ENCODE measurements at regions not wholly inside any gene's neighbourhood (a gene's known extent, or its start where the extent isn't known, plus 50 kb on each side); places are given as distances from the start of the nearest gene placed in this dataset.

DNA sequence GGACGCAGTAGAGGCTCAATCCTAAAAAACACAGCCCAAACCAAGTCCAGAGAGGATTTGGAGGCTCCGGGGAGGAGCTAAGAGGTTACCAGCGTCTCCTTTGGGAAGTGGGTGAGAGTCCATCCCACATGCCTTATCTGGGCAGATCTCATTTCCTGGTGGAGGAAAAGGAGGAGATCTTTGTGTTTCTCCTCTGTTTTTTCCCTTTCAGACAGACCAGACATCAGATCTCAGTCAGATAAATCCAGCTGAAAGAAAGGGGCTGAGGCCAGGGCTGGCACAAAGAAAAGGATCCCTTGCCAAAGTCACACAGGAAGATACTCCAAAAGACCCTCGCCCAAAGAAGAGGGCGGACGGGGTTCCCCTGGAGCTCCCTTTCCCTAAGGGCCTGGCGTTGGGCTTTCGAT lies 58.3 kb upstream of the COMTD1 start:
- no peak for TF ChIP-seq CTCF (IDR thresholded peaks at IDR 0.05)
- H3K4me2 ChIP-seq (ENCODE audit: low read length), result peak overlapping the region; percentile 84

DNA sequence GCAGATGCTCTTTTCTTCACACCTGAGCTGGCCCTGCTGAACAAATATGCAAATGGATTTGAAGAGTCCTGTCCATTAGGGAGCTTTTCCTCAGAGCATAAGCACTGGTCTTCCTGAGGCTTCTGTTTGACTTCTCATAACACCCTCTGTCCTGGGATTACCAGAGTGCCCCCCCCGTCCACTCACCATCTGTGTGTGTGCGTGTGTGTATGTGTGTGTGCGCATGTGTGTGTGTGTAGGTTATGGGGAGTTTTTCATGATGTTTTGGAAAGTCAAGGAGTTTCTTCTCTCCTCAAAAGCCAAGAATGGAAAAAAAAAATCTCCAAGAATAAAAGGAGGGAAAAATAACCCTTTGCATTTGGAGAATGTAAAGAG lies 57.7 kb upstream of the COMTD1 start:
- H3K9ac ChIP-seq, result no peak overlapping the region
- no peak for TF ChIP-seq CTCF (IDR thresholded peaks at IDR 0.05)
- H3K27ac ChIP-seq, result peak overlapping the region; percentile 77
- no peaks in the 10 kb centered on the region for H3K36me3 ChIP-seq (ENCODE audit: control insufficient read depth, insufficient read depth, low read length)
- H2AFZ ChIP-seq, result no peak overlapping the region
- no peaks in the 10 kb centered on the region for H3K9me3 ChIP-seq (ENCODE audit: control insufficient read depth, low read length)
- no peak overlapping the region for H3K4me3 ChIP-seq (ENCODE audit: low read depth, low read length)
- peak overlapping the region; percentile 84 for H3K4me2 ChIP-seq (ENCODE audit: low read length)
- H3K79me2 ChIP-seq, result no peaks in the 10 kb centered on the region
- peaks cover 29% of the 10 kb centered on the region for H3K4me1 ChIP-seq
- no peaks in the 10 kb centered on the region for H3K27me3 ChIP-seq (ENCODE audit: control insufficient read depth, insufficient read depth, low read length)

More for the DNA sequence above, 58.3 kb upstream of the COMTD1 start:
- no peak overlapping the region for H3K9ac ChIP-seq
- peaks cover 29% of the 10 kb centered on the region for H3K4me1 ChIP-seq
- peak overlapping the region; percentile 77 for H3K27ac ChIP-seq
- H3K9me3 ChIP-seq (ENCODE audit: control insufficient read depth, low read length), result no peaks in the 10 kb centered on the region
- no peaks in the 10 kb centered on the region for H3K79me2 ChIP-seq
- peak overlapping the region; percentile 97 for H2AFZ ChIP-seq
- H3K27me3 ChIP-seq (ENCODE audit: control insufficient read depth, insufficient read depth, low read length), result no peaks in the 10 kb centered on the region
- H3K4me3 ChIP-seq (ENCODE audit: low read depth, low read length), result peak overlapping the region; percentile 58
- no peaks in the 10 kb centered on the region for H3K36me3 ChIP-seq (ENCODE audit: control insufficient read depth, insufficient read depth, low read length)

DNA sequence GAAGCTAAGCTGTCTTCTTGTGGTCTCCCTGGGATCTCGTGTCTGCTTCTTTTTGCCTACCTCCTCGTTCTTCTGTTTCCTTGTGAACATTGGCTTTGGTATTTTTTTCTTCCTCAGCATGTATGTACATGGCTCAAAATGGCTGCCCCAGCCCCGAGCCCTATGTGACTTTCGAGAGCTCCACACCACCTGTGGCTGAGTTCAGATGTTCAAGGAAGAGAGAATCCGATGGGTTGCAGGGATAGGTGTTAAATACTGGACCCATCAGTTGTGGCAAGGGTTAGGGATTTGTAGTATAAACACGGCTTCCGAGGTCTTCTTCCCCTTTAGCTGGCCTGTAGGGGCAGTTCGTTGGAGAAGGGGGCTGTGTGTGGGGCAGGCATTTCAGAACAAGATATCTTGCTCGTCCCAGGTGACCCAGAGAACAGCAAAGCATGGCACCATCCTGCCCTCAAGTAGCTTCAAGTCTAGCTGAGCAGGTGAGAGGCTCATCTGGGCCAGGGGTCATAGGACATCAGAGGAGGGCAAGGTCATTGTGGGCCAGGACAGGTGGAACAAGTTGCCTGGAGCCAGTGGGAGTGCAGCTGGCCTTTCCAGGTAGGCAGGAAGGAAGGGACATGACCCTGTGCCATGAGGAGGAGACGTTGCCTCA lies 57.2 kb upstream of the COMTD1 start:
- H3K27me3 ChIP-seq (ENCODE audit: control insufficient read depth, insufficient read depth, low read length), result no peaks in the 10 kb centered on the region
- H3K4me2 ChIP-seq (ENCODE audit: low read length), result no peak overlapping the region
- no peaks in the 10 kb centered on the region for H3K36me3 ChIP-seq (ENCODE audit: control insufficient read depth, insufficient read depth, low read length)
- H3K4me3 ChIP-seq (ENCODE audit: low read depth, low read length), result no peak overlapping the region
- H3K4me1 ChIP-seq, result peaks cover 29% of the 10 kb centered on the region
- no peak for TF ChIP-seq CTCF (IDR thresholded peaks at IDR 0.05)
- no peak overlapping the region for H3K27ac ChIP-seq
- H3K9ac ChIP-seq, result no peak overlapping the region
- H3K79me2 ChIP-seq, result no peaks in the 10 kb centered on the region
- no peaks in the 10 kb centered on the region for H3K9me3 ChIP-seq (ENCODE audit: control insufficient read depth, low read length)
- no peak overlapping the region for H2AFZ ChIP-seq

- Histone ChIP-seq H3K4me3 (ENCODE audit: low read depth, low read length) (no peak overlapping the region), H3K27me3 (ENCODE audit: control insufficient read depth, insufficient read depth, low read length) (no peaks in the 10 kb centered on the region), H3K79me2 (no peaks in the 10 kb centered on the region), H3K9ac (no peak overlapping the region), H3K36me3 (ENCODE audit: control insufficient read depth, insufficient read depth, low read length) (no peaks in the 10 kb centered on the region), H3K27ac (no peak overlapping the region), H2AFZ (no peak overlapping the region), H3K4me1 (peaks cover 25% of the 10 kb centered on the region), H3K4me2 (ENCODE audit: low read length) (no peak overlapping the region), H3K9me3 (ENCODE audit: control insufficient read depth, low read length) (no peaks in the 10 kb centered on the region)
- no peak for TF ChIP-seq CTCF (IDR thresholded peaks at IDR 0.05)
These were observed 56.0 kb upstream of the COMTD1 start for GRCh38 chr10:75291805-75292204.

DNA sequence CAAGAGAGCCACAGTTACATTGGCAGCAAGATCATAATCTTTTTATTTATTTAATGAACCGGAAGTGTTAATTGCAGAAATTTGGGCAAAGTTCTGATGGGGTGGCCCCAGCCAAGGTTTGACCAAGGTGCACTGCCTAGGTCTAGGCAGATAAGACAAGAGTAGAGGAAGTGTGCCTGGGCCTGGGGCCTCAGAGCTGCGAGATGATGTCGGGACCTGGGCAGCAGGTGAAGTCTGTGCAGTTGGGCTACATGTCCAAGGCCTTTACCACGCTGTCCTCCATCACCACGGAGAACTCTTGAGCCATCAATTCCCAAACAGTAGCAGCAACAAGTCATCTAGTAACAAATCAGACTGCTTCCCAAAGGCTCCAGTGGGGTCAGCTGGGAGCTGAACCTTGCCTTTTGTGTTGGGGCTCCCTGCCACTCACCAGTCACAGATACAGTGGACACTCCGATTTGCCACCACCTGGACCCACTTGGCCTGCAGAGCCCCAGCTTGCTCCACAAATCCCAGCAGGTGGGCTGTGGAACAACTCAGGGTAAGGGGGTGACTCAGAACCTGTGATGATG lies 52.5 kb upstream of the COMTD1 start:
- no peak for TF ChIP-seq CTCF (IDR thresholded peaks at IDR 0.05)
- H3K4me2 ChIP-seq (ENCODE audit: low read length), result no peak overlapping the region
- H2AFZ ChIP-seq, result no peak overlapping the region
- no peaks in the 10 kb centered on the region for H3K79me2 ChIP-seq
- H3K36me3 ChIP-seq (ENCODE audit: control insufficient read depth, insufficient read depth, low read length), result no peaks in the 10 kb centered on the region
- no peak overlapping the region for H3K4me3 ChIP-seq (ENCODE audit: low read depth, low read length)
- no peak overlapping the region for H3K27ac ChIP-seq
- no peaks in the 10 kb centered on the region for H3K27me3 ChIP-seq (ENCODE audit: control insufficient read depth, insufficient read depth, low read length)
- H3K9me3 ChIP-seq (ENCODE audit: control insufficient read depth, low read length), result no peaks in the 10 kb centered on the region
- H3K4me1 ChIP-seq, result peaks cover 9% of the 10 kb centered on the region
- H3K9ac ChIP-seq, result no peak overlapping the region

Data from parathyroid adenoma (tissue), 2 donors.